IMR-90 (cell line): ENCODE measurements at regions not wholly inside any gene's neighbourhood (a gene's known extent, or its start where the extent isn't known, plus 50 kb on each side); places are given as distances from the start of the nearest gene placed in this dataset.

Source experiments
- BHLHE40 ChIP-seq: fragments of 150-350 bp; IDR thresholded peaks from 2 replicates; pipeline ENCODE4 v1.6.1; 2016; ENCODE audit warnings: mild to moderate bottlenecking, low read depth, low read length
- CEBPB ChIP-seq: IDR thresholded peaks from 2 replicates; pipeline ENCODE4 v1.6.1; 2012; ENCODE audit warnings: low read depth, low read length, improper control_type of control experiment
- CHD1 ChIP-seq: IDR thresholded peaks from 2 replicates; pipeline ENCODE4 v1.6.1; 2012; ENCODE audit warnings: low read depth, low read length, improper control_type of control experiment
- FOS ChIP-seq: fragments of 150-350 bp; IDR thresholded peaks from 2 replicates; pipeline ENCODE4 v1.6.1; 2016; ENCODE audit warnings: low read depth, low read length
- POLR2A ChIP-seq: IDR thresholded peaks from 2 replicates; pipeline ENCODE4 v1.6.1; 2012; ENCODE audit warnings: mild to moderate bottlenecking, low read depth, low read length
- RFX5 ChIP-seq: IDR thresholded peaks from 2 replicates; pipeline ENCODE4 v1.8.0; 2012; ENCODE audit warnings: low read depth, mild to moderate bottlenecking, low read length, moderate library complexity
- SMC3 ChIP-seq: fragments of 150-350 bp; IDR thresholded peaks from 2 replicates; pipeline ENCODE4 v1.6.1; 2016; ENCODE audit warnings: low read depth, mild to moderate bottlenecking, antibody characterized with exemption, low read length, moderate library complexity
- TF ChIP-seq, protein P1 (sequence below): conservative IDR thresholded peaks from 2 replicates; pipeline ENCODE4 v1.5.1; 2012; ENCODE audit warnings: mild to moderate bottlenecking, low read depth, low read length, improper control_type of control experiment

DNA sequence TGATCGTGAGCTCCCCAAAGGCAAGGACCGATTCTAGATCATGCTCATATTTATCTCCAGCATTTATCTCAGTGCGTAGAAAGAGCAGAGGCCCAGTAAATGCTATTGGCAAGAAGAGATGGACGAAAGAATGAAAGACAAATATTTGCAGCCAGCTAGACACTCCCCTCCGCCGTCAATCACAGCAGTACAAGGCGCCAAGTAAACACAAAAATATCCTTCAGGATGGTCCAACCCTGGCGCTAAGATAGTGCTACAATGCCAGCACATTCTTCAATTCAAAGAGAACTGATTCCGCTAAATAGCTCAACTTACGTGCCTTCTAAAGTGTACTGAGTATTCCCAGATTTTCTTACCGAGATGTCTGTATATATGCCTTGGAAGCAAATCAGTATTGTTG lies 114.5 kb downstream of the DDX53 start:
- TF ChIP-seq POLR2A (no peak), CHD1 (no peak), FOS (no peak), SMC3 (no peak), BHLHE40 (no peak), RFX5 (no peak), CEBPB (no peak)
- TF ChIP-seq, protein P1, sequence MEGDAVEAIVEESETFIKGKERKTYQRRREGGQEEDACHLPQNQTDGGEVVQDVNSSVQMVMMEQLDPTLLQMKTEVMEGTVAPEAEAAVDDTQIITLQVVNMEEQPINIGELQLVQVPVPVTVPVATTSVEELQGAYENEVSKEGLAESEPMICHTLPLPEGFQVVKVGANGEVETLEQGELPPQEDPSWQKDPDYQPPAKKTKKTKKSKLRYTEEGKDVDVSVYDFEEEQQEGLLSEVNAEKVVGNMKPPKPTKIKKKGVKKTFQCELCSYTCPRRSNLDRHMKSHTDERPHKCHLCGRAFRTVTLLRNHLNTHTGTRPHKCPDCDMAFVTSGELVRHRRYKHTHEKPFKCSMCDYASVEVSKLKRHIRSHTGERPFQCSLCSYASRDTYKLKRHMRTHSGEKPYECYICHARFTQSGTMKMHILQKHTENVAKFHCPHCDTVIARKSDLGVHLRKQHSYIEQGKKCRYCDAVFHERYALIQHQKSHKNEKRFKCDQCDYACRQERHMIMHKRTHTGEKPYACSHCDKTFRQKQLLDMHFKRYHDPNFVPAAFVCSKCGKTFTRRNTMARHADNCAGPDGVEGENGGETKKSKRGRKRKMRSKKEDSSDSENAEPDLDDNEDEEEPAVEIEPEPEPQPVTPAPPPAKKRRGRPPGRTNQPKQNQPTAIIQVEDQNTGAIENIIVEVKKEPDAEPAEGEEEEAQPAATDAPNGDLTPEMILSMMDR, result no peak
